DOHH2 (cell line): ENCODE measurements at regions not wholly inside any gene's neighbourhood (a gene's known extent, or its start where the extent isn't known, plus 50 kb on each side); places are given as distances from the start of the nearest gene placed in this dataset.
A peak's percentile ranks its signal among the peaks of the same experiment; 100 is the strongest.

Experiments used
- H3F3A ChIP-seq: fragments of 200-600 bp; sonication (generic), shearing (Covaris generic); 2 replicates; pipeline ENCODE4 v1.6.0; 2016; ENCODE audit warnings: antibody characterized with exemption, mild to moderate bottlenecking; ENCODE audit not compliant: control insufficient read depth, insufficient read depth
- H3K27ac ChIP-seq: fragments of 200-600 bp; sonication (generic); 2 replicates; pipeline ENCODE4 v1.5.1; 2014; ENCODE audit warnings: low read depth, mild to moderate bottlenecking, low read length, moderate library complexity
- H3K27me3 ChIP-seq: fragments of 200-600 bp; sonication (generic); 2 replicates; pipeline ENCODE4 v1.6.1; 2014; ENCODE audit warnings: mild to moderate bottlenecking, low read length, mixed read lengths; ENCODE audit not compliant: control insufficient read depth
- H3K36me3 ChIP-seq: fragments of 200-600 bp; sonication (generic); 2 replicates; pipeline ENCODE4 v1.6.1; 2014; ENCODE audit warnings: mild to moderate bottlenecking, low read length, moderate library complexity, mixed read lengths; ENCODE audit not compliant: control insufficient read depth
- H3K4me1 ChIP-seq: fragments of 200-600 bp; sonication (generic); 2 replicates; pipeline ENCODE4 v1.6.1; 2014; ENCODE audit warnings: mild to moderate bottlenecking, low read length, mixed read lengths; ENCODE audit not compliant: control insufficient read depth
- H3K4me2 ChIP-seq: fragments of 200-600 bp; sonication (generic); 2 replicates; pipeline ENCODE4 v1.6.0; 2014; ENCODE audit warnings: mild to moderate bottlenecking, low read length, moderate library complexity
- H3K4me3 ChIP-seq: fragments of 200-600 bp; sonication (generic); 2 replicates; pipeline ENCODE4 v1.5.1; 2014; ENCODE audit warnings: mild to moderate bottlenecking, low read length, mixed read lengths
- H3K79me2 ChIP-seq: fragments of 200-600 bp; sonication (generic); 2 replicates; pipeline ENCODE4 v1.6.1; 2014; ENCODE audit warnings: mild to moderate bottlenecking, low read length, mixed read lengths; ENCODE audit not compliant: control insufficient read depth
- H3K9me2 ChIP-seq: fragments of 200-600 bp; sonication (generic); replicated peaks from 2 replicates; pipeline ENCODE4 v1.6.1; 2014; ENCODE audit warnings: mild to moderate bottlenecking, low read length, mixed read lengths; ENCODE audit not compliant: control insufficient read depth
- H3K9me3 ChIP-seq: fragments of 200-600 bp; sonication (generic); 2 replicates; pipeline ENCODE4 v1.6.1; 2014; ENCODE audit warnings: antibody characterized with exemption, low read length, mixed read lengths; ENCODE audit not compliant: control insufficient read depth, insufficient read depth
- H4K20me1 ChIP-seq: fragments of 200-600 bp; sonication (generic); 2 replicates; pipeline ENCODE4 v1.6.0; 2014; ENCODE audit warnings: low read depth, mild to moderate bottlenecking, antibody characterized with exemption, low read length, moderate library complexity; ENCODE audit not compliant: control insufficient read depth, insufficient read depth
- EZH2phosphoT487 ChIP-seq: fragments of 200-600 bp; sonication (generic); IDR thresholded peaks from 2 replicates; pipeline ENCODE4 v1.6.1; 2017; ENCODE audit warnings: borderline replicate concordance, mild to moderate bottlenecking, antibody characterized with exemption, low read length, moderate library complexity, mixed read lengths
- TF ChIP-seq, protein P1 (sequence below): fragments of 200-600 bp; sonication (generic); IDR thresholded peaks from one replicate; pipeline ENCODE4 v1.5.1; 2014; ENCODE audit warnings: antibody characterized with exemption, mild to moderate bottlenecking, low read depth, low read length; ENCODE audit not compliant: poor library complexity, severe bottlenecking

DNA sequence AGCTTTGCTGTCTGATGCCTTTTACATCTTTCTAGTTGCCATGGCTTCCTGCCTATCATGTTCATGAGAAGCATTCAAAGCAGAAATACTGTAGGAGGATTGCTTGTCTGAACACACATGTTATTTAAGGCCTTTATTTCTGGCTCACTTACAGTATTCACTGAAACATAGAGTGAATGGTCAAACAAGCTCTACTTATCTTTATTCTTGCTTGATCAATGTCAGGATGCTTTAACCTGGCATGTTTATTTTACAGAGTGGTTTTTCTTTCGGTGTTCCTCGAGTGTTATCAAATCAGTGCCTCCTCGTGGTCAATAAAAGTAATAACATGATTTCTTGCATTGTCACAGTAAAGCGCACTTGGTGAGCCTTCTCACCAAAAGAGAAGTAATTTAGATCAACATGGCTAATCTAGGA is 73.5 kb upstream of the PCDH17 start:
- Histone ChIP-seq H3K27me3 (no peaks in the 10 kb centered on the region), H4K20me1 (no peaks in the 10 kb centered on the region), H3K4me2 (no peak overlapping the region), H3K36me3 (no peaks in the 10 kb centered on the region), H3K9me3 (no peaks in the 10 kb centered on the region), H3K27ac (no peak overlapping the region), H3F3A (no peaks in the 10 kb centered on the region), H3K4me1 (no peaks in the 10 kb centered on the region), H3K9me2 (no peaks in the 10 kb centered on the region), H3K79me2 (no peaks in the 10 kb centered on the region), H3K4me3 (no peak overlapping the region)
- TF ChIP-seq EZH2phosphoT487 = no peak
- TF ChIP-seq, protein P1, sequence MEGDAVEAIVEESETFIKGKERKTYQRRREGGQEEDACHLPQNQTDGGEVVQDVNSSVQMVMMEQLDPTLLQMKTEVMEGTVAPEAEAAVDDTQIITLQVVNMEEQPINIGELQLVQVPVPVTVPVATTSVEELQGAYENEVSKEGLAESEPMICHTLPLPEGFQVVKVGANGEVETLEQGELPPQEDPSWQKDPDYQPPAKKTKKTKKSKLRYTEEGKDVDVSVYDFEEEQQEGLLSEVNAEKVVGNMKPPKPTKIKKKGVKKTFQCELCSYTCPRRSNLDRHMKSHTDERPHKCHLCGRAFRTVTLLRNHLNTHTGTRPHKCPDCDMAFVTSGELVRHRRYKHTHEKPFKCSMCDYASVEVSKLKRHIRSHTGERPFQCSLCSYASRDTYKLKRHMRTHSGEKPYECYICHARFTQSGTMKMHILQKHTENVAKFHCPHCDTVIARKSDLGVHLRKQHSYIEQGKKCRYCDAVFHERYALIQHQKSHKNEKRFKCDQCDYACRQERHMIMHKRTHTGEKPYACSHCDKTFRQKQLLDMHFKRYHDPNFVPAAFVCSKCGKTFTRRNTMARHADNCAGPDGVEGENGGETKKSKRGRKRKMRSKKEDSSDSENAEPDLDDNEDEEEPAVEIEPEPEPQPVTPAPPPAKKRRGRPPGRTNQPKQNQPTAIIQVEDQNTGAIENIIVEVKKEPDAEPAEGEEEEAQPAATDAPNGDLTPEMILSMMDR = peak; percentile 52

DNA sequence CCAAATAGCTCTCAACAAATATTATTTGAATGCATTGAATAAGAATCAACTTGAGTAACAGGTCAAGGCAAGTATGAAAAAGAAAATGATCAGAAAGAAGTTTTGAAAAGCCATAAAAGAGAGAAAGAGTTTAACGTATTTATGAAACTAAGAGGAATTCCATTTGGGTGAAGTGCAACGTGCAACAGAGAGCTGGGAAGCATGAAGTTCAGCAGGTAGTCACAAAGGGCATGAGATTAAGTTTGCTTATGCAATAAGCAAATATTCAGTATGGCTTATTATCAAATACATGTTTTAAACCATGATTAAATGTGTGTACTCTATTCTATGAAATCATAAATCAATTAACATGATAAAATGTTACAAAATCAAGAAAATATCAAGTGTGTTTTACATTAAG is 62.7 kb upstream of the PCDH17 start:
- TF ChIP-seq, protein P1 = no peak
- no peak for TF ChIP-seq EZH2phosphoT487
- no peak overlapping the region for H3K4me2 ChIP-seq

DNA sequence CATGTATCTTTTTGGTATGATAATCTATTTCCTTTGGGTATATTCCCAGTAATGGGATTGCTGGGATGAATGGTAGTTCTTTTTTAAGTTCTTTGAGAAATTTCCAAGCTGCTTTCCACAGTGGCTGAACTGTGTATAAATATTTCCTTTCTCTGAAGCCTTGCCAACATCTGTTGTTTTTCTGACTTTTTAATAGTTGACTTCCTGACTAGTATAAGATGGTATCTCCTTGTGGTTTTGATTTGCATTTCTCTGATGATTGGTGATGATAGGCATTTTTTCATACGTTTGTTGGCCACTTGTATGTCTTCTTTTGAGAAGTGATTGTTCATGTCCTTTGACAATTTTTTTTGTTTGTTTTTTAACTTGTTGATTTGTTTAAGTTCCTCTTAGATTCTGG is 61.6 kb upstream of the PCDH17 start:
- H3K9me3 ChIP-seq = no peaks in the 10 kb centered on the region
- no peaks in the 10 kb centered on the region for H4K20me1 ChIP-seq
- no peaks in the 10 kb centered on the region for H3K79me2 ChIP-seq
- H3K9me2 ChIP-seq = no peaks in the 10 kb centered on the region
- no peaks in the 10 kb centered on the region for H3K4me1 ChIP-seq
- H3K36me3 ChIP-seq = no peaks in the 10 kb centered on the region
- no peak overlapping the region for H3K27ac ChIP-seq
- TF ChIP-seq, protein P1 = no peak
- no peak for TF ChIP-seq EZH2phosphoT487
- no peaks in the 10 kb centered on the region for H3K27me3 ChIP-seq
- H3F3A ChIP-seq = no peaks in the 10 kb centered on the region
- H3K4me2 ChIP-seq = no peak overlapping the region
- H3K4me3 ChIP-seq = no peak overlapping the region

More for the DNA sequence above, 62.7 kb upstream of the PCDH17 start:
- no peaks in the 10 kb centered on the region for H3F3A ChIP-seq
- no peaks in the 10 kb centered on the region for H4K20me1 ChIP-seq
- no peaks in the 10 kb centered on the region for H3K9me2 ChIP-seq
- no peaks in the 10 kb centered on the region for H3K27me3 ChIP-seq
- H3K27ac ChIP-seq = no peak overlapping the region
- no peaks in the 10 kb centered on the region for H3K79me2 ChIP-seq
- no peaks in the 10 kb centered on the region for H3K36me3 ChIP-seq
- H3K4me3 ChIP-seq = no peak overlapping the region
- H3K9me3 ChIP-seq = no peaks in the 10 kb centered on the region
- no peaks in the 10 kb centered on the region for H3K4me1 ChIP-seq
